B cell (primary cell): ENCODE measurements at regions not wholly inside any gene's neighbourhood (a gene's known extent, or its start where the extent isn't known, plus 50 kb on each side); places are given as distances from the start of the nearest gene placed in this dataset.

Experiments
- ATAC-seq: fragments of 200-7000 bp; cut with Tn5 transposase; one replicate; pipeline ENCODE4 v1.10.0; 2021; ENCODE audit warnings: low read depth, mild to moderate bottlenecking, moderate number of reproducible peaks, moderate library complexity
- CTCF ChIA-PET: fragments of 350-600 bp; sonication (Branson Sonifier 250); formaldehyde crosslinking; loops from one replicate; lab custom pipeline; 2021; ENCODE audit warnings: antibody characterized with exemption, inconsistent platforms; lab: Charles Lee
- POLR2A ChIA-PET: fragments of 350-600 bp; sonication (Branson Sonifier 250); formaldehyde crosslinking; loops from one replicate; lab custom pipeline; 2021; ENCODE audit warnings: antibody characterized with exemption; lab: Charles Lee
- DNase-seq: peaks from one replicate; pipeline ENCODE4 v3.0.0; 2013
- H2AFZ ChIP-seq: 2 replicates; pipeline ENCODE4 v1.6.1; 2012; ENCODE audit warnings: mild to moderate bottlenecking, low read depth, low read length; ENCODE audit not compliant: insufficient read depth, poor library complexity, severe bottlenecking
- H3K27ac ChIP-seq, 2 donors: 1 replicate in 1 of 2; 2 replicates in 1 of 2; pipeline ENCODE4 v1.5.1; 2012 to 2013; ENCODE audit warnings: low read length in 2 of 2, mild to moderate bottlenecking in 2 of 2, moderate library complexity in 1 of 2
- H3K27me3 ChIP-seq, 4 experiments: fragments of 200-600 bp in 1 of 4; sonication (generic) in 1 of 4; replicated peaks in 1 of 4; 1 replicate in 2 of 4; 2 replicates in 2 of 4; pipeline versions ENCODE4 v1.6.1 to v1.7.0; 2013 to 2016; ENCODE audit warnings: low read length in 3 of 4, mild to moderate bottlenecking in 2 of 4, mixed read lengths in 1 of 4, moderate library complexity in 1 of 4; ENCODE audit not compliant: insufficient read depth in 4 of 4, control insufficient read depth in 3 of 4; ENCODE audit errors: control extremely low read depth in 1 of 4
- H3K36me3 ChIP-seq, 2 experiments: replicated peaks in 1 of 2; 1 replicate in 1 of 2; 2 replicates in 1 of 2; pipeline versions ENCODE4 v1.6.1 to v1.7.1; 2013; ENCODE audit warnings: low read length in 1 of 2; ENCODE audit not compliant: insufficient read depth in 2 of 2, control insufficient read depth in 1 of 2; ENCODE audit errors: control extremely low read depth in 1 of 2, extremely low read depth in 1 of 2
- H3K4me1 ChIP-seq, 2 donors: fragments of 200-600 bp in 1 of 2; sonication (generic) in 1 of 2; 1 replicate in 1 of 2; 2 replicates in 1 of 2; pipeline versions ENCODE4 v1.5.1 to v1.6.1; 2013 to 2017; ENCODE audit warnings: low read length in 2 of 2; ENCODE audit not compliant: control insufficient read depth in 2 of 2, insufficient read depth in 2 of 2
- H3K4me2 ChIP-seq: replicated peaks from 2 replicates; pipeline ENCODE3; 2012; ENCODE audit warnings: mild to moderate bottlenecking, low read depth, low read length; ENCODE audit not compliant: poor library complexity, severe bottlenecking
- H3K4me3 ChIP-seq, 5 experiments: fragments of 200-600 bp in 1 of 5; sonication (generic) in 1 of 5; 1 replicate in 3 of 5; 2 replicates in 2 of 5; pipeline versions ENCODE4 v1.5.1 to v1.7.0; 2011 to 2016; ENCODE audit warnings: low read length in 4 of 5, mild to moderate bottlenecking in 4 of 5, low read depth in 2 of 5, control low read depth in 1 of 5, moderate library complexity in 1 of 5; ENCODE audit not compliant: insufficient read depth in 1 of 5; ENCODE audit errors: control extremely low read depth in 1 of 5, extremely low read depth in 1 of 5
- H3K79me2 ChIP-seq: fragments of 200-600 bp; sonication (generic); one replicate; pipeline ENCODE4 v1.6.0; 2016; ENCODE audit warnings: low read length; ENCODE audit not compliant: control insufficient read depth, insufficient read depth
- H3K9ac ChIP-seq: fragments of 200-600 bp; sonication (generic); 2 replicates; pipeline ENCODE4 v1.6.1; 2017; ENCODE audit warnings: mild to moderate bottlenecking, low read length, moderate library complexity
- H3K9me3 ChIP-seq, 3 donors: one replicate each; pipeline versions ENCODE4 v1.6.1 to v1.7.1; 2013; ENCODE audit warnings: low read length in 2 of 3; ENCODE audit not compliant: control insufficient read depth in 2 of 3, insufficient read depth in 1 of 3; ENCODE audit errors: control extremely low read depth in 1 of 3
- H4K20me1 ChIP-seq: 2 replicates; pipeline ENCODE4 v1.6.0; 2012; ENCODE audit warnings: mild to moderate bottlenecking, low read length; ENCODE audit not compliant: insufficient read depth, control insufficient read depth, poor library complexity, severe bottlenecking
- H3K27ac Mint-ChIP-seq: one replicate; pipeline ENCODE4 v1.8.0; 2021; ENCODE audit warnings: mixed read lengths
- H3K27me3 Mint-ChIP-seq: one replicate; pipeline ENCODE4 v1.8.0; 2021; ENCODE audit warnings: mixed read lengths
- H3K4me1 Mint-ChIP-seq: one replicate; pipeline ENCODE4 v1.8.0; 2021; ENCODE audit warnings: mixed read lengths
- H3K4me3 Mint-ChIP-seq: one replicate; pipeline ENCODE4 v1.8.0; 2021; ENCODE audit warnings: mixed read lengths
- H3K9me3 Mint-ChIP-seq: one replicate; pipeline ENCODE4 v1.8.0; 2022; ENCODE audit warnings: mixed read lengths; ENCODE audit not compliant: insufficient read depth
- EZH2 ChIP-seq: IDR thresholded peaks from 2 replicates; pipeline ENCODE4 v1.6.1; 2012; ENCODE audit warnings: borderline replicate concordance, low read depth, mild to moderate bottlenecking, moderate library complexity, low read length; ENCODE audit not compliant: insufficient read depth, poor library complexity, severe bottlenecking
- WGBS: methylation state at CpG from one replicate; pipeline ENCODE4 v1.1.5; 2013; ENCODE audit warnings: missing lambda C conversion rate; ENCODE audit not compliant: insufficient coverage; 5-methylcytosine and 5-hydroxymethylcytosine counted together
- intact Hi-C: fragments of 100-400 bp; cut with micrococcal nuclease; formaldehyde crosslinking; loops from one replicate; pipeline ENCODE4 v1.10.0; 2022
- TF ChIP-seq, protein P1 (sequence below): fragments of 200-600 bp; IDR thresholded peaks from one replicate; pipeline ENCODE4 v1.8.0; 2022; ENCODE audit warnings: antibody characterized with exemption, mild to moderate bottlenecking

DNA sequence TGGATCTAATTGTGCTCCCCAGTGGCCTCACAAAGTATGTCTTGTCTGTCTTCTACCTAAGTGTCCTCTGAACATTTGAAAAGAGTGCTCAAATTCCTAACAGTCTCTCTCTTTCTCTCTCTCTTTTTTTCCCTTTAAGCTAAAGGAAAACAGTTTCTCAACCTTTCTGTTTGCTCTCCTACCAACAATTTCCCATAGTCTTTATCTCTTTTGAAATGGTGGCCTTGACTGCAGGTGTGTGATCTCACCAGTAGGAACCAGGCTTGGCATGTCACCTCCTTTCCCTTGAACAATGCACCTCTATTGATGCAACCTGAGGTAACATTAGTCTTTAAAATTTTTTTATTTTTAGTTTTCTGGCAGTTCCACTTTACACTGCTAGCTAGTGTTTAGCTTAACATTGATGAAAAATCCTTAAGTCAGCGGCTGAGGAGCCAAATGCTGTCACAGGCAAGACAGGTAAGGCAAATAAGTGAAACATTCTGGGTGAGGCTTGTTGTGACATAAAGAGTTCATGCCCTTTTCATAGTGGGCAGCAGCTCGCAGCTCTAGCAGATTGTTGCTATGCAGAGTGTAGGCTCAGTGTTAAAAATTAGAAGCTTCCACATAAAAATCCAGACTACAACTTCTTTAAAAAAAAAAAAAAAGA, 273.4 kb downstream of the HAPSTR1 start:
- Histone ChIP-seq H3K9me3 (peaks cover 0 to 6% (median 0%) of the 10 kb centered on the region in 3 donors), H3K27ac (no peak overlapping the region), H3K4me2 (no peak overlapping the region), H3K4me1 (no peaks in the 10 kb centered on the region), H3K36me3 (no peaks in the 10 kb centered on the region), H3K79me2 (no peaks in the 10 kb centered on the region), H3K27me3 (no peaks in the 10 kb centered on the region), H4K20me1 (no peaks in the 10 kb centered on the region), H2AFZ (no peak overlapping the region), H3K4me3 (no peak overlapping the region), H3K9ac (no peak overlapping the region)
- ChIA-PET CTCF (interaction anchor here (0.6 kb wide), 1 partner anchor 239 kb away, joined by 3 read pairs; no protein-coding TSS in a partner anchor), POLR2A (no interaction called here)
- DNase-seq (no peak), ATAC-seq (no peak)
- WGBS = 50% methylated on average over 1 of the region's 2 CpGs
- TF ChIP-seq EZH2 = no peak
- TF ChIP-seq, protein P1, sequence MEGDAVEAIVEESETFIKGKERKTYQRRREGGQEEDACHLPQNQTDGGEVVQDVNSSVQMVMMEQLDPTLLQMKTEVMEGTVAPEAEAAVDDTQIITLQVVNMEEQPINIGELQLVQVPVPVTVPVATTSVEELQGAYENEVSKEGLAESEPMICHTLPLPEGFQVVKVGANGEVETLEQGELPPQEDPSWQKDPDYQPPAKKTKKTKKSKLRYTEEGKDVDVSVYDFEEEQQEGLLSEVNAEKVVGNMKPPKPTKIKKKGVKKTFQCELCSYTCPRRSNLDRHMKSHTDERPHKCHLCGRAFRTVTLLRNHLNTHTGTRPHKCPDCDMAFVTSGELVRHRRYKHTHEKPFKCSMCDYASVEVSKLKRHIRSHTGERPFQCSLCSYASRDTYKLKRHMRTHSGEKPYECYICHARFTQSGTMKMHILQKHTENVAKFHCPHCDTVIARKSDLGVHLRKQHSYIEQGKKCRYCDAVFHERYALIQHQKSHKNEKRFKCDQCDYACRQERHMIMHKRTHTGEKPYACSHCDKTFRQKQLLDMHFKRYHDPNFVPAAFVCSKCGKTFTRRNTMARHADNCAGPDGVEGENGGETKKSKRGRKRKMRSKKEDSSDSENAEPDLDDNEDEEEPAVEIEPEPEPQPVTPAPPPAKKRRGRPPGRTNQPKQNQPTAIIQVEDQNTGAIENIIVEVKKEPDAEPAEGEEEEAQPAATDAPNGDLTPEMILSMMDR = no peak
- no peaks in the 10 kb centered on the region for H3K4me1 Mint-ChIP-seq
- intact Hi-C loops = no loop called here
- H3K27ac Mint-ChIP-seq = no peak overlapping the region
- no peak overlapping the region for H3K4me3 Mint-ChIP-seq
- peaks cover 12% of the 10 kb centered on the region for H3K27me3 Mint-ChIP-seq
- peaks cover 5% of the 10 kb centered on the region for H3K9me3 Mint-ChIP-seq

DNA sequence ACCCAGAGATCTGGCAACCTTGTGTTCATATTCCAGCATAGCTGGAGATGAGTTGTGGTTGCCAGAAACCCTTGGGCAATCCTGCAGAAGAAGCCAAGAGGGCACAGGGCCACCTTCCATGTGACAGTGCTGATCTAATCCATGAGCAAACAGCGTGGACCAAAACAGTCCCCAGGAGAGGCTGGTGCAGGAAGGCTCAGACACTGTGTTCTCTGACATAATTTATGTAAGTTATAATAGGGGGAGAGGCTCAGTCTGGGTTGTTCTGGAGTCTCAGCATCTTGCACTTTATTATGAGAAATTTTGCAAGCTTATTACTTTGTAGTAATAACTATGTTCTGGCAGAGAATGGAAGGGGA, 273.9 kb downstream of the HAPSTR1 start:
- H3K27ac ChIP-seq = no peak overlapping the region
- no peak overlapping the region for H3K27ac Mint-ChIP-seq
- TF ChIP-seq EZH2 = no peak
- TF ChIP-seq, protein P1 = no peak
- H3K4me3 Mint-ChIP-seq = no peak overlapping the region
- H3K9ac ChIP-seq = no peak overlapping the region
- peaks cover 12% of the 10 kb centered on the region for H3K27me3 Mint-ChIP-seq
- H3K9me3 Mint-ChIP-seq = peaks cover 5% of the 10 kb centered on the region
- H3K79me2 ChIP-seq = no peaks in the 10 kb centered on the region
- no peak overlapping the region for H2AFZ ChIP-seq
- no peak overlapping the region for H3K4me2 ChIP-seq
- CTCF ChIA-PET = interaction anchor here (0.6 kb wide), 1 partner anchor 239 kb away, joined by 3 read pairs; no protein-coding TSS in a partner anchor
- DNase-seq (no peak), ATAC-seq (no peak)
- H3K4me3 ChIP-seq = no peak overlapping the region
- H3K27me3 ChIP-seq = no peaks in the 10 kb centered on the region
- intact Hi-C loops = no loop called here
- POLR2A ChIA-PET = no interaction called here
- no peaks in the 10 kb centered on the region for H3K4me1 Mint-ChIP-seq
- no peaks in the 10 kb centered on the region for H3K4me1 ChIP-seq
- H3K9me3 ChIP-seq = peaks cover 0 to 2% (median 0%) of the 10 kb centered on the region in 3 donors
- H3K36me3 ChIP-seq = no peaks in the 10 kb centered on the region
- H4K20me1 ChIP-seq = no peaks in the 10 kb centered on the region
- WGBS = no CpG with 5 or more reads among the region's 1 CpG
